ENCODE measurements at regions not wholly inside any gene's neighbourhood (a gene's known extent, or its start where the extent isn't known, plus 50 kb on each side); places are given as distances from the start of the nearest gene placed in this dataset.
A peak's percentile ranks its signal among the peaks of the same experiment; 100 is the strongest.

GRCh38 chr10:22849077-22849805 lies 78.6 kb upstream of the ARMC3 start:
- ATAC-seq (ENCODE audit: low read depth): no peak
- intact Hi-C loops (cut with micrococcal nuclease): loop anchor here (5.0 kb wide), 2 partner anchors 277 to 857 kb away; no protein-coding TSS in a partner anchor
- Histone ChIP-seq H3K4me1 (ENCODE audit: control insufficient read depth in 2 of 2, insufficient read depth in 2 of 2, low read length in 2 of 2) (peaks cover 0 to 8% of the 10 kb centered on the region in 2 donors), H3K27ac (ENCODE audit: low read length in 2 of 2) (no peak overlapping the region), H3K79me2 (ENCODE audit: control insufficient read depth, insufficient read depth, low read length) (no peaks in the 10 kb centered on the region), H3K4me3 (ENCODE audit: control extremely low read depth in 1 of 5, extremely low read depth in 1 of 5, insufficient read depth in 1 of 5, low read depth in 2 of 5, low read length in 4 of 5) (no peak overlapping the region), H2AFZ (ENCODE audit: insufficient read depth, low read depth, low read length, poor library complexity, severe bottlenecking) (peak overlapping the region; percentile 63), H4K20me1 (ENCODE audit: control insufficient read depth, insufficient read depth, low read length, poor library complexity, severe bottlenecking) (no peaks in the 10 kb centered on the region), H3K9me3 (ENCODE audit: control extremely low read depth in 1 of 3, control insufficient read depth in 2 of 3, insufficient read depth in 1 of 3, low read length in 2 of 3) (no peaks in the 10 kb centered on the region), H3K36me3 (replicated peaks in 1 of 2; ENCODE audit: control extremely low read depth in 1 of 2, control insufficient read depth in 1 of 2, extremely low read depth in 1 of 2, insufficient read depth in 2 of 2, low read length in 1 of 2) (no peaks in the 10 kb centered on the region), H3K4me2 (replicated peaks; ENCODE audit: low read depth, low read length, poor library complexity, severe bottlenecking) (peak overlapping the region; percentile 46), H3K9ac (ENCODE audit: low read length) (no peak overlapping the region), H3K27me3 (replicated peaks in 1 of 4; ENCODE audit: control extremely low read depth in 1 of 4, control insufficient read depth in 3 of 4, insufficient read depth in 4 of 4, low read length in 3 of 4) (peaks cover 0 to 8% (median 3%) of the 10 kb centered on the region in 4 experiments)
- ChIA-PET POLR2A (interaction anchor here (0.5 kb wide), 1 partner anchor 168 kb away, joined by 4 read pairs; no protein-coding TSS in a partner anchor), CTCF (no interaction called here)
- Mint-ChIP-seq H3K27me3 (peaks cover 12% of the 10 kb centered on the region), H3K9me3 (ENCODE audit: insufficient read depth) (no peaks in the 10 kb centered on the region), H3K27ac (no peak overlapping the region), H3K4me3 (peak overlapping the region; percentile 48), H3K4me1 (peaks cover 11% of the 10 kb centered on the region)
- DNase-seq: no peak
- WGBS (ENCODE audit: insufficient coverage): 38% methylated on average over 8 of the region's 12 CpGs
- no peak for TF ChIP-seq EZH2 (IDR thresholded peaks at IDR 0.05; ENCODE audit: borderline replicate concordance, insufficient read depth, low read depth, low read length, poor library complexity, severe bottlenecking)
- no peak for TF ChIP-seq CTCF (IDR thresholded peaks at IDR 0.05)

DNA sequence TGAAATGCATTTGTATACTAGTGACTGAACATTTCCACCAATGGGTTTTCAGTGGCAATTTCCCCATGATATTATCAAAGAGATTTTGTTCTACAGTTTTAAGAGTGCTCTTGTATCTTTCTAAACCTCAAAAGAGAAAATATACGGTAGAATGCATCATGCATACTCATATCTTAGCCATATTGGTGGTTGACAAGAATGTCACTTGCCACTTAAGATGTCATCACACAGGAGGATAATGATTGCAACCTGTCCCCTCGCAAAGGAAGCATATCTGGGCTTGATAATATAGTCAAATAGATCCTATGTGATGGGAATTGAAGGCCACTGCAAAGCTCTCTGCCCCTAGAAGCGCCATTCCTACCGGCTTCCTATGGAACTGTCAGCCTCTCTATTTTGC lies 79.3 kb upstream of the ARMC3 start:
- Histone ChIP-seq H3K36me3 (replicated peaks in 1 of 2; ENCODE audit: control extremely low read depth in 1 of 2, control insufficient read depth in 1 of 2, extremely low read depth in 1 of 2, insufficient read depth in 2 of 2, low read length in 1 of 2) (no peaks in the 10 kb centered on the region), H3K27ac (ENCODE audit: low read length in 2 of 2) (no peak overlapping the region), H3K79me2 (ENCODE audit: control insufficient read depth, insufficient read depth, low read length) (no peaks in the 10 kb centered on the region), H3K4me1 (ENCODE audit: control insufficient read depth in 2 of 2, insufficient read depth in 2 of 2, low read length in 2 of 2) (peaks cover 0 to 8% of the 10 kb centered on the region in 2 donors), H3K9me3 (ENCODE audit: control extremely low read depth in 1 of 3, control insufficient read depth in 2 of 3, insufficient read depth in 1 of 3, low read length in 2 of 3) (no peaks in the 10 kb centered on the region), H3K27me3 (replicated peaks in 1 of 4; ENCODE audit: control extremely low read depth in 1 of 4, control insufficient read depth in 3 of 4, insufficient read depth in 4 of 4, low read length in 3 of 4) (peaks cover 0 to 8% (median 3%) of the 10 kb centered on the region in 4 experiments), H2AFZ (ENCODE audit: insufficient read depth, low read depth, low read length, poor library complexity, severe bottlenecking) (no peak overlapping the region), H3K4me3 (ENCODE audit: control extremely low read depth in 1 of 5, extremely low read depth in 1 of 5, insufficient read depth in 1 of 5, low read depth in 2 of 5, low read length in 4 of 5) (no peak overlapping the region), H3K9ac (ENCODE audit: low read length) (no peak overlapping the region), H3K4me2 (replicated peaks; ENCODE audit: low read depth, low read length, poor library complexity, severe bottlenecking) (no peak overlapping the region), H4K20me1 (ENCODE audit: control insufficient read depth, insufficient read depth, low read length, poor library complexity, severe bottlenecking) (no peaks in the 10 kb centered on the region)
- no peak overlapping the region for H3K27ac Mint-ChIP-seq
- TF ChIP-seq CTCF (IDR thresholded peaks at IDR 0.05): no peak
- no peak for TF ChIP-seq EZH2 (IDR thresholded peaks at IDR 0.05; ENCODE audit: borderline replicate concordance, insufficient read depth, low read depth, low read length, poor library complexity, severe bottlenecking)
- DNase-seq (no peak), ATAC-seq (ENCODE audit: low read depth) (no peak)
- CTCF ChIA-PET: interaction anchor here (1.3 kb wide), 1 partner anchor 275 kb away, joined by 3 read pairs; no protein-coding TSS in a partner anchor
- POLR2A ChIA-PET: no interaction called here
- H3K4me1 Mint-ChIP-seq: peaks cover 11% of the 10 kb centered on the region
- WGBS (ENCODE audit: insufficient coverage): no CpG with 5 or more reads among the region's 4 CpGs
- no peak overlapping the region for H3K4me3 Mint-ChIP-seq
- H3K9me3 Mint-ChIP-seq (ENCODE audit: insufficient read depth): no peaks in the 10 kb centered on the region
- intact Hi-C loops (cut with micrococcal nuclease): loop anchor here (5.0 kb wide), 2 partner anchors 276 to 856 kb away; no protein-coding TSS in a partner anchor
- H3K27me3 Mint-ChIP-seq: peaks cover 12% of the 10 kb centered on the region
